Loucy (cell line): ENCODE measurements at regions not wholly inside any gene's neighbourhood (a gene's known extent, or its start where the extent isn't known, plus 50 kb on each side); places are given as distances from the start of the nearest gene placed in this dataset.

Experiments
- EZH2phosphoT487 ChIP-seq: fragments of 200-600 bp; IDR thresholded peaks from 2 replicates; pipeline ENCODE4 v1.6.1; 2018; ENCODE audit warnings: antibody characterized with exemption, mild to moderate bottlenecking, moderate library complexity, borderline replicate concordance
- TF ChIP-seq, protein P1 (sequence below): fragments of 200-600 bp; sonication (generic); conservative IDR thresholded peaks from 2 replicates; pipeline ENCODE4 v1.5.1; 2014; ENCODE audit warnings: mild to moderate bottlenecking, antibody characterized with exemption, low read length

DNA sequence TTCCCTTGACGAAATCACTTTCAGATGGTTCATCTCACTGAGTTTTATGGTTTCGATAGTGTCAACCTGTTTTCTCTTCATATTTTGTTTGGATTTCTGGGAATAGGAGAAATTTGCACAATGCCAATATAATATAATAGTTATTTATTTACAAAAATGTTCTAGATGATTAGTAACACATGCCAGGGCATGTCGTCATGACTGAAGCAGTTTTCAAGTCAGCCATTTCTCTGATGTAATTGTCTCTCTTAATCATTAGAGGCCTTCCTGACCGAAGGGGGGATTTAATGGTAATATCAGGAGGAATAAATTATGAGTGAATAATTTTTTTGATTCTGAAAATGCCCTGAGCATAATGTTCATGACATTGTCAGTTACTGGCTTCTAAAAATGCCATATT, 246.5 kb upstream of the ATP10B start:
- TF ChIP-seq, protein P1, sequence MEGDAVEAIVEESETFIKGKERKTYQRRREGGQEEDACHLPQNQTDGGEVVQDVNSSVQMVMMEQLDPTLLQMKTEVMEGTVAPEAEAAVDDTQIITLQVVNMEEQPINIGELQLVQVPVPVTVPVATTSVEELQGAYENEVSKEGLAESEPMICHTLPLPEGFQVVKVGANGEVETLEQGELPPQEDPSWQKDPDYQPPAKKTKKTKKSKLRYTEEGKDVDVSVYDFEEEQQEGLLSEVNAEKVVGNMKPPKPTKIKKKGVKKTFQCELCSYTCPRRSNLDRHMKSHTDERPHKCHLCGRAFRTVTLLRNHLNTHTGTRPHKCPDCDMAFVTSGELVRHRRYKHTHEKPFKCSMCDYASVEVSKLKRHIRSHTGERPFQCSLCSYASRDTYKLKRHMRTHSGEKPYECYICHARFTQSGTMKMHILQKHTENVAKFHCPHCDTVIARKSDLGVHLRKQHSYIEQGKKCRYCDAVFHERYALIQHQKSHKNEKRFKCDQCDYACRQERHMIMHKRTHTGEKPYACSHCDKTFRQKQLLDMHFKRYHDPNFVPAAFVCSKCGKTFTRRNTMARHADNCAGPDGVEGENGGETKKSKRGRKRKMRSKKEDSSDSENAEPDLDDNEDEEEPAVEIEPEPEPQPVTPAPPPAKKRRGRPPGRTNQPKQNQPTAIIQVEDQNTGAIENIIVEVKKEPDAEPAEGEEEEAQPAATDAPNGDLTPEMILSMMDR: no peak
- TF ChIP-seq EZH2phosphoT487: no peak
